HG03196 (cell line): ENCODE measurements at regions not wholly inside any gene's neighbourhood (a gene's known extent, or its start where the extent isn't known, plus 50 kb on each side); places are given as distances from the start of the nearest gene placed in this dataset.
A peak's percentile ranks its signal among the peaks of the same experiment; 100 is the strongest.
"Not testable (repeated sequence)": the region's sequence is repeated elsewhere in the genome, so short reads cannot be mapped to it uniquely, and the experiment has no call there.

Experiments
- ATAC-seq: cut with Tn5 transposase; IDR thresholded peaks from one replicate; pipeline ENCODE4 v1.9.1; 2021; ENCODE audit not compliant: unreplicated experiment

DNA sequence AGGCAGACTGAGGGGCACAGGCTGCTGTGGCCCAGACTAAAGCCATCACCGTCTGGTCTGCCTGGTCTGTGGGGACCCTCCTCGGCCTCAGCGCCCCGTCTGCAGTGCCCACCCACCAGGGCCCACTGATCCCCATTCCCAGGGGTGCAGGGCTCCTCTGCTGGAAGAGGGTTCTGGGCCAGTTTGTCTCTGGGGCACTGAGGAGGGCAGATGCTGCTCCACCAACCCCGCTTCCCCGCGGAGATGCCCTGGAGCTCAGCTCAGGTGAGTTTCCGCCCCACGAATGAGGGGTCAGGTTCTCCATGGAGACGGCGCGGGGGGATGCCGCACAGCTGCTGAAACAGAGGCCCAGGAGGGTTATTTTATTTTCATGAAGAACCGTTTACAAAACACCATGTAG is 263.3 kb upstream of the SFSWAP start:
- ATAC-seq: not testable (repeated sequence)

DNA sequence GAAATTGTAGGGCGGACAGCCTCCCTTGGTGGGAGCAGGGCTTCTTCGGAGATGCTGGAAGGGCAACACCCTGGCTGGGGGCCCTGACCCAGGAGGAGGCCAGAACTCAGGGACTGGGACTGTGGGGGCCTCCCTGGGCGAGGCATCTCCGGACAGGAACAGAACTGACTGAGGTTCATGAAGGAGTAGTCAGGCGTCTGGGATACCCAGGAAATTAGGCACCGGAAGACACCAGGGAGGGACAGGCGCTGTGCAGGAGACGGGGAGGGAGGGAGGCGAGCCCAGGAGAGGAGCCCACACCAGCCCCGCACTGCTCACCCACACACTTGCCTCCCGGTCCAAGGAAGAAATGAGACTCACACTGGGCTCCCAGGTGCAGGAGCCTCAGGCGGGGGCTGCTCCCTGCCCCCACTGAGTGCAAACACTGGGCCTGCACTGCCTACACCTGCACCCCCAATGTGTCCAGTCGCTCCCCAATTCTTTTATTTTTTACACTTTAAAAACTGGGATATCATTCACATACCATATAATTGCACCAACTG is 262.6 kb upstream of the SFSWAP start:
- no peak for ATAC-seq

DNA sequence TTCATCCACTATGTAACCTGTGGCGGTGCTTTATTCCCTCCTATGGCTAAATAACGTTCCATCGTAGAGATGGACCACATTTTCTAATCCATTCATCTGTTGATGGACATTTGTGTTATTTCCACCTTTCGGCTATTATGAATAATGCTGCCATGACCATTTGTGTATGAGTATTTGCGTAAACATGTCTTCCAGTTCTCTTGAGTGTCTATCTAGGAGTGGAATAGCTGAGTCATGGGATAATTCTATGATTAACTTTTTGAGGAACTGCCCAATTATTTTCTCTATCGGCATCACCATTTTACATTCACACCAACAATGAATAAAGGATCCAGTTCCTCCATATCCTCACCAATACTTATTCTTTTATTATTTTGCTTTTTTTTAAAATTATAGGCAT is 261.9 kb upstream of the SFSWAP start:
- no peak for ATAC-seq

DNA sequence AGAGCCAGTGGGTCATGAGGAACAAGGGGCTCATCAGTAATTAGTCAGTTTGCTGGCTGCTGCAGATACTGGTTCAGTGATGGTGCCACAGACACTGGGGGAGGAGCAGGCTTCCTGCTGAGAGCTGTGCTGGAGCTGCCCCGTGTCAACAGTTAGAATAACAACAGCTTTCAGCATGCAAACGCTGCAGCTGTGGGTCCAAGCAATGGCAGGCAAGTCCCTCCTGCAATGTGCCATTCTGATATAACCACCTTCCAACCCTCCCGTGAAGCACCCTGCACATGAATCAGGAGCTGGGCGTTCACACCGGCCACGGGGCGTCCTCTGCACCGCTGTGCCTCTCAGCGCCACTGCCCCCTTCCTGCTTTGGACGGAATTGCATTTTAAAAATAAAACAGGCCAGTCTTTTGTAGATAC is 258.4 kb upstream of the SFSWAP start:
- ATAC-seq: no peak

DNA sequence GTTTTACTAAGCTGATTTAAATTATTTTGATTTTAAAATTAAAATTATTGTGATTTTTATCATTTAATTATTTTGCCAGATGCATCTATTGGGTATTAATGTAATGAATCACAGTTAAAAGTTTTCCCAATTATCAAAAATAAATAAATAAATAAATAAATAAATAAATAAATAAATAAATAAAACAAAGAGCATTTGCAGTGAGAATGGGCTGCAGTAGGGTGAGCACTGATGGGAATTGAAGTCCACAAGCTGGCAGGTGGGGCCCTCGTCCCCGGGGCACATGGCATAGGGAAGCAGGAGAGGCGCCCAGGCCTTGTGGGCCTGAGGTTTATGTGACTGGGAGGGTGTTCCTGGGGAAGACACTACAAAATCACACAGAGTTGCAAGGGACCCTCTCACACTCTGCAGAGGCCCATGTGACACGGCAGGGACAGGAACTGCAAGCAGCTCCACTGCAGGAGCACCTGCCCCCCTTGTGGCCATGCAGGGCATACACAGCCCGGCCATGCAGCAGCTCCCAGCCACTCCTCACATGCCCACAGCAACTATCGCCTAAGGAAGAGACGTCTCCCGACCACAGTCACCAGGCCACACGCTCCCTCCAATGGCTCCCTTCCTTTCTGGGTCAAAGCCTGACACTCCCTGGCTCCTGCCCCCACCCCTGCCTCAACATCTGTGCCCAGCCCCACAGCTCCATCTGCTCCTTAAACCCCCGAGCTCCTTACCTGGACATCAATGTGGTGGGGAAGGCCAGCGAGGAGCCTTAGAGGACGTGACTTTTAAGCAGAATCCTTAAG is 256.3 kb upstream of the SFSWAP start:
- peak; percentile 93 for ATAC-seq

DNA sequence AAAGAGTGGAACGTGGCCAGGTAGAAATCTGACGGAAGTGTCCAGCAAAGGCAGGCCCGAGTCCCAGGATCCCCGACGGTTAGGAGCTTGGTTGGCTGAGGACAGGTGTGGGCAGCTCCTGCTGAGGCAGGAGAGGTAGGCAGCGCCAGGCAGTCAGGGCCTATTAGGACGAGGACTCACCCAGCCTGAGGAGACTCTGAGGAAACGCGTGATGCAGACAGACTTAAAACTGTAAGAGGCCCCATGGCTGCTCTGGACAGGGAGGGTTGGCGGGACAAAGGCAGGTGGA is 255.7 kb upstream of the SFSWAP start:
- no peak for ATAC-seq

DNA sequence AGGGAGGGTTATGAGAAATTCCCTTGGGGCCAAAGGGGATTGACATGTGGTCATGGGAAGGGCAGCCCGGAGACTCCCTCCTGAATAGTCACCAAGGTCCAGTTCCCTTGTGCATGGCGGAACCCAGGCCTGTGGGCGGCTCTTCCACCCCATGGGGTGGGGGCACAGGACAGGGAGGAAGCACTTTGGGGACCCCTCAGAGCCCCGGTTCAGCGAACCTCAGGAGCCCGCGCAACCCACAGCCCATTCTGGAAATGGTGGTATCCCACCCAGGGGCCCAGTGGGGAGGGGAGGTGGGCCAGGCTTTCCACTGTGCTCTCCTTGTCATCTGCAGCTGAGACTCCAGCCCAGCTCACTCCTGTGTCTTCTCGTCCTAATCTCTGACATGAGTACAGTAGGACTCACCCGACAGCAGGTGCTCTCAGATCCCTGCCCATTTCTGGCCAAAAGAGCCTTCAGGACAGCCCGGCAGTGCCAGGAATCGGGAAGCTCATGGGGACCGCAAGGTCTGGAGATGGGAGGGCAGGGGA is 255.2 kb upstream of the SFSWAP start:
- ATAC-seq: no peak

- ATAC-seq: no peak
Observed at GRCh38 chr12:131456301-131457027, 254.4 kb upstream of the SFSWAP start.

- no peak for ATAC-seq
Observed at GRCh38 chr12:131457028-131457310, 253.9 kb upstream of the SFSWAP start.

GRCh38 chr12:131457331-131458047 is 253.4 kb upstream of the SFSWAP start:
- ATAC-seq: no peak

DNA sequence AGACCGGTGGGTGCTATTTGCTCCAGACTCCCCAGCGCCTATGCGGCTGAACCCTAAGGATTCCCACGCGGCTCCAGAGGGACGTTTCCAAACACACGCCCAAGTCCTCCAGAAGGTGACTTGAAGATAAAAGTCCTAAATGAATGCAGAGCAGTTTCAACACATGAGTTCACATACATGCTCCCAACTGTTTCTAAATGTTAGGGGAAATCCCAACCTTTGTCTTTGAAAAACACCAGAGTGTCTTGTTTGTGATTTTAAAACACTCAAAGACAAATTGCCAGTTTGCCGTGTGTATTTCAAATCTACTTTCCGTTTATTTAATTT is 252.9 kb upstream of the SFSWAP start:
- ATAC-seq: no peak

GRCh38 chr12:131458931-131459772 is 251.7 kb upstream of the SFSWAP start:
- no peak for ATAC-seq

DNA sequence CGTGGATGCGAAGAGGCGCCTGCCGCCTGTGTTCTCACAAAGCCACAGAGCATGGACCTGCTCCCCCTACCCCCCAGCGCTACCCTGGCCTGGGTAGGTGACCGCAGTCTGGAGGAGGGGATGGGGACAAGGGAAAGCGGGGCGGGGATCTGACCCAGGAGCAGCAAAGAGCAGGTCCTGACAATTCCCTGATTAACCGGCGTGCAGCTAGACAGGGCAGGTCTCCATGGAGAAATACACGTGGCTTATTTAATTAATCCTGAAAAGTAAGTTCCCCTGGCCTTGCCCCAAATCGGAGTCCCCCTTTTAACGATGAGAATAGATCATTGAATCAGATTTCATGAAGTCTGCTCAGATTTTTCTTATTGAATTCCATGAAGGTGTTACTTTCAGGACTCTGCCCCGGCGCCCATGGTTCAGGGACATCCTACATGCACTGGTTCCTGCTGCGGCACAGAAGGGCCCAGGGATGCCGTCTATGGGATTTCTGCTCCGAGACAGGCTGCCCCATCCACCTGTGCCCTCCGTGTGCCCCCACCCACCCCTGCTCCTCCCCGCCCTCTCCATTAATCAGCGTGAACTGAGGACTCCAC is 251.0 kb upstream of the SFSWAP start:
- ATAC-seq: no peak

GRCh38 chr12:131460520-131460919 is 250.4 kb upstream of the SFSWAP start:
- ATAC-seq: no peak

DNA sequence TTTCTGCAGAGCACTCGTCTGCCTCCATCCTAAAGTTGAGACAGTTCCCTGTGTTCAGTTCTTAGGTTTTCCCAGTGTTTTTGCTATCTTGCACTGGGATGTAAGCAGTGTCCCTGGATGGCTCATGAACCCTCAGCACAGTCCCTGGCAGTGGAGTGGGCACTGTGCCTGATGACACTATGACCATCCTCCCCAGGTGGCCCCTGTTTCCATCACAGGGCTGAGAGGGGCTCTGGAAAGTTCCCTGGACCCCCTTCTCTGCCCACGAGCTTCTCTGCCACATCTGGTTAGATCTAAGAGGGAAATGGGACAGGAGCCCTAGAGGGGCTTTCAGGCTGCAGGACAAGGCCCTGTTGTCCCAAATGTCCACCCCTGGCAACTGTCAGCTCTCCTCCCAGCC is 249.8 kb upstream of the SFSWAP start:
- ATAC-seq: no peak

DNA sequence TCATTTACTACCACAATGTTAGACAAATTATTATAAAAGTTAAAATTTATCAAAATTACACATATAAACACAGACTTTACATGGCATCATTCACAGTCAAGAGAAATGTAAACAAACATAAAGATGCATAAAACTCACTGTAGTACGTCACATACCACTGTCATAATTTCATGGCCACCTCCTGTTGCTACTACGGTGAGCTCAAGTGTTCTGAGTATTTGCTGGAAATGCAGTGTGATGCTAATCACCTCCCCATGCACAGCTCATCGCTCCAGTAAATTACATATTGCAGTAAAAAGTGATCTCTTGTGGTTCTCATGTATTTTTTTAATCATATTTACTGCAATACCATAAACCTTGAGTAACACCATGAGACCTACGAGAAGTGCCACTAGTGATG is 247.7 kb upstream of the SFSWAP start:
- ATAC-seq: no peak

- ATAC-seq: no peak
Observed at GRCh38 chr12:131464081-131464480, 246.8 kb upstream of the SFSWAP start.

DNA sequence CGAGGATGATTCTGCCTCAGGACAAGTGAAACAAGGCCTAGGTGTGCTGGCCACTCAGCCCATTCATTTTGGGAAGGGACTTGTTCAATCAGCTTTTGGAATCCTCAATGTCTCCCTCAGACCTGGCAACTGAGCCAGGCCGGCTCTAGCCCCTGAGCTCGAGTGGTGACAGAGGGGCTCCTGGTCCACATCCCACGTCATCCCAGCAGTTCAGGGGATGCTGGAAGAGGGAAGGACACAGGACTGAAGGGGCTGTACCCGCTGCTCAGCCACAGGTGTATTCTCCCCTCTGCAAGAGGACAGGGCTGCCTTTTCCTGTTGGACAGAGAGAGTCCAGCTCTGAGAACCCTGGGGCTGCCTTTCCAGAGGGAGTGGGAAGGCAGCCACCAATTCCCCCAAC is 244.6 kb upstream of the SFSWAP start:
- no peak for ATAC-seq

DNA sequence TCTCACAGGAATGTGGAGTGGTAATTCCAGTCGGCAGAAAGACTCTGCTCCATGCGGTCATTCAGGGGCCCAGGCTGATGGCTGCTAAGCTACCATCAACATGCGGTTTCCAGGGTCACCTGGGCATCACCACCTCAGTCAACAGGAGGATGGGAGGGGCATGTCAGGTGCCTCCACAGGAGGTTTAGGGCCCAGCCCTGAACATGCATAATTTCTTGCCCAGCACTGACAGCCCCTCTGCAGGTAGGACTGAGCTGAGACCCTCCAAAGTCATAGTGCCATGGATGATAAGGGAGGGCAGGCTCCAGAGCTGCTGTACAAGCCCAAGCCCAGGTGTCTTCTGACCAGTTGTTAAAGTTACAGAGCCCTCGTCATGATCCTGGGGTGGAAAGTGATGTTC is 244.0 kb upstream of the SFSWAP start:
- no peak for ATAC-seq

DNA sequence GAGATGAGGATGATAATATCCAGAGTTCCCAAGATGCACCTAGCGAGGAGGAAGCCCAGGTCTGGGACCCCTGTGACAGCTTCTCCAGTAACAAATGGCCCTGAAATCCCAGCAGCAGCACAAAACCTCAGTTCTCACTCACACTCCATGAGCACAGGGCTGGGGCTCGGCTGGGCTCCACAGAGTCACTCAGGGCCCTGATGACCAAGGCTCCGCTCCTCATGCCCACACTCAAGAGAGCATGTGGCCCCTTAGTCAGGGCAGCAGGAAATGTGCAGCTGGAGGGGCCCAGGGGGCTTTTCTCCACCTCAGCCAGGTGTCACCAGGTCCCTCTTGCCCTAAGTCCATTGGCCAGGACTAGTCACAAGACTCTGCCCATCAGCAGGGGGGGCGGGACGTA is 242.7 kb upstream of the SFSWAP start:
- no peak for ATAC-seq

DNA sequence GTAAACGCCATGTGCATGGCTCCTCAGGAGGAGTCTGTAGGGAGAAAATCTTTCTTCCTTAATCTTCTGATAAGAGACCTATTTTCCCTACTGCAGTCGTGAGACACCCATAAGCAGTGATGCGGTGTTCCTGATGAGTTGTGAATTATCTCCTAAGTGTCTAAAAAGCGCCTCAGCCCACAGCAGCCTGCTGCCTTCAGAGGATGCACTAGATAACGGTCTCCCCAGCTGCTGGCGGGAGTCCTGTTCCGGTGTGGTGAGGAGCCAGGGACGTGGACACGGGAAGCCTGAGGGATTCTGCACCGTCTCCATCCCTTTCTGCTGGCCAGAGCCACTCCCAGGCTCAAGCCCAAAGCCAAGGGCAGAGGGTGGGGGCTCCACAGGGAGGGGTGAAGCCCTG is 240.9 kb upstream of the SFSWAP start:
- not testable (repeated sequence) for ATAC-seq
